ENCODE measurements at regions not wholly inside any gene's neighbourhood (a gene's known extent, or its start where the extent isn't known, plus 50 kb on each side); places are given as distances from the start of the nearest gene placed in this dataset.

- no peak for TF ChIP-seq CTCF (IDR thresholded peaks at IDR 0.05 in 2 of 3, conservative IDR thresholded peaks at IDR 0.05 in 1 of 3; ENCODE audit: borderline replicate concordance in 1 of 3, insufficient read depth in 1 of 3, low read depth in 2 of 3, low read length in 2 of 3)
- no peak for TF ChIP-seq ZNF274 (IDR thresholded peaks at IDR 0.05; ENCODE audit: low read depth, low read length)
- TF ChIP-seq EZH2 (IDR thresholded peaks at IDR 0.05), result no peak
- TF ChIP-seq TCF7L2 (IDR thresholded peaks at IDR 0.05; ENCODE audit: borderline replicate concordance, extremely low read depth, insufficient read depth, insufficient read length), result no peak
- no peak for TF ChIP-seq POLR2A (IDR thresholded peaks at IDR 0.05; ENCODE audit: borderline replicate concordance, extremely low read depth, insufficient read depth, insufficient read length)
- no peak for TF ChIP-seq JUND (IDR thresholded peaks at IDR 0.05)
- TF ChIP-seq POLR2AphosphoS5 (IDR thresholded peaks at IDR 0.05; ENCODE audit: low read depth, low read length), result no peak
- TF ChIP-seq SIN3A (IDR thresholded peaks at IDR 0.05; ENCODE audit: low read depth), result no peak
- no peak for TF ChIP-seq EGR1 (IDR thresholded peaks at IDR 0.05; ENCODE audit: low read depth)
- no peak for TF ChIP-seq YY1 (IDR thresholded peaks at IDR 0.05; ENCODE audit: extremely low read depth, insufficient replicate concordance, low read depth, low read length)
- TF ChIP-seq CEBPB (IDR thresholded peaks at IDR 0.05; ENCODE audit: low read depth), result no peak
Observed at GRCh38 chr6:155548576-155548975, 92.9 kb upstream of the NOX3 start.
